Mesodermal cell (in vitro differentiated cells): ENCODE measurements at regions not wholly inside any gene's neighbourhood (a gene's known extent, or its start where the extent isn't known, plus 50 kb on each side); places are given as distances from the start of the nearest gene placed in this dataset.
A peak's percentile ranks its signal among the peaks of the same experiment; 100 is the strongest.
"Not testable (repeated sequence)": the region's sequence is repeated elsewhere in the genome, so short reads cannot be mapped to it uniquely, and the experiment has no call there.

Experiments
- H3K27ac ChIP-seq: 2 replicates; pipeline ENCODE4 v1.7.0; 2013; ENCODE audit warnings: mild to moderate bottlenecking, low read depth, low read length, moderate library complexity; ENCODE audit not compliant: severe bottlenecking
- H3K36me3 ChIP-seq: 2 replicates; pipeline ENCODE4 v1.7.1; 2013; ENCODE audit warnings: mild to moderate bottlenecking, low read length, moderate library complexity; ENCODE audit not compliant: control insufficient read depth, insufficient read depth
- H3K4me1 ChIP-seq: one replicate; pipeline ENCODE4 v1.7.1; 2013; ENCODE audit warnings: mild to moderate bottlenecking, low read length; ENCODE audit not compliant: insufficient read depth, control insufficient read depth, poor library complexity, severe bottlenecking
- H3K4me3 ChIP-seq: 2 replicates; pipeline ENCODE4 v1.7.0; 2013; ENCODE audit warnings: low read length, control low read depth, mild to moderate bottlenecking; ENCODE audit not compliant: insufficient read depth, poor library complexity, severe bottlenecking; ENCODE audit errors: extremely low read depth
- H3K9me3 ChIP-seq: 2 replicates; pipeline ENCODE4 v1.7.1; 2013; ENCODE audit warnings: mild to moderate bottlenecking, low read length, moderate library complexity; ENCODE audit not compliant: control insufficient read depth
- WGBS, 2 experiments: methylation state at CpG; one replicate each; pipeline ENCODE4 v1.1.5; 2013; ENCODE audit warnings: missing lambda C conversion rate in 2 of 2; ENCODE audit not compliant: insufficient coverage in 2 of 2; 5-methylcytosine and 5-hydroxymethylcytosine counted together

GRCh38 chr10:36462194-36462593, 663.2 kb upstream of the ANKRD30A start:
- Histone ChIP-seq H3K4me1 (no peaks in the 10 kb centered on the region), H3K9me3 (peaks cover 6% of the 10 kb centered on the region), H3K36me3 (no peaks in the 10 kb centered on the region), H3K4me3 (no peak overlapping the region), H3K27ac (no peak overlapping the region)
- no CpG with 5 or more reads among the region's 1 CpG for WGBS, 2 experiments

- H3K27ac ChIP-seq, H3K4me1 ChIP-seq, H3K9me3 ChIP-seq, H3K36me3 ChIP-seq, H3K4me3 ChIP-seq: not testable (repeated sequence)
These were observed 667.0 kb upstream of the ANKRD30A start for GRCh38 chr10:36458437-36458836.

GRCh38 chr10:36457751-36458150, 667.6 kb upstream of the ANKRD30A start:
- H3K27ac ChIP-seq: no peak overlapping the region
- H3K4me1 ChIP-seq: no peaks in the 10 kb centered on the region
- H3K9me3 ChIP-seq: peaks cover 6% of the 10 kb centered on the region
- no peaks in the 10 kb centered on the region for H3K36me3 ChIP-seq
- no peak overlapping the region for H3K4me3 ChIP-seq
- 100% methylated on average over 1 of the region's 1 CpG; no CpG with 5 or more reads in 1 of the 2 experiments for WGBS, 2 experiments

- WGBS, 2 experiments: no CpG with 5 or more reads among the region's 3 CpGs
- H3K4me1 ChIP-seq: peaks cover 5% of the 10 kb centered on the region
- peaks cover 10% of the 10 kb centered on the region for H3K9me3 ChIP-seq
- H3K4me3 ChIP-seq: no peak overlapping the region
- no peak overlapping the region for H3K27ac ChIP-seq
- no peaks in the 10 kb centered on the region for H3K36me3 ChIP-seq
These were observed 669.8 kb upstream of the ANKRD30A start for GRCh38 chr10:36455526-36456133.

GRCh38 chr10:36452851-36453250, 672.5 kb upstream of the ANKRD30A start:
- Histone ChIP-seq H3K27ac (no peak overlapping the region), H3K4me3 (no peak overlapping the region), H3K9me3 (peaks cover 4% of the 10 kb centered on the region), H3K4me1 (peaks cover 20% of the 10 kb centered on the region), H3K36me3 (no peaks in the 10 kb centered on the region)
- WGBS, 2 experiments: 94 to 95% methylated on average over 3 to 4 of the region's 4 CpGs

- H3K4me3 ChIP-seq: no peak overlapping the region
- peaks cover 4% of the 10 kb centered on the region for H3K9me3 ChIP-seq
- H3K4me1 ChIP-seq: peaks cover 20% of the 10 kb centered on the region
- no peaks in the 10 kb centered on the region for H3K36me3 ChIP-seq
- WGBS, 2 experiments: 90% methylated on average over 2 of the region's 8 CpGs; no CpG with 5 or more reads in 1 of the 2 experiments
- no peak overlapping the region for H3K27ac ChIP-seq
These were observed 673.9 kb upstream of the ANKRD30A start for GRCh38 chr10:36451391-36451970.

GRCh38 chr10:36450380-36450779, 675.0 kb upstream of the ANKRD30A start:
- 70 to 71% methylated on average over 5 of the region's 8 CpGs for WGBS, 2 experiments
- H3K27ac ChIP-seq: peak overlapping the region; percentile 86
- H3K4me3 ChIP-seq: no peak overlapping the region
- H3K9me3 ChIP-seq: peaks cover 4% of the 10 kb centered on the region
- peaks cover 20% of the 10 kb centered on the region for H3K4me1 ChIP-seq
- no peaks in the 10 kb centered on the region for H3K36me3 ChIP-seq

GRCh38 chr10:36448760-36449691, 676.4 kb upstream of the ANKRD30A start:
- H3K4me3 ChIP-seq: no peak overlapping the region
- H3K4me1 ChIP-seq: peaks cover 25% of the 10 kb centered on the region
- H3K27ac ChIP-seq: peak overlapping the region; percentile 86
- H3K9me3 ChIP-seq: peaks cover 4% of the 10 kb centered on the region
- WGBS, 2 experiments: 0% methylated on average over 2 of the region's 11 CpGs
- no peaks in the 10 kb centered on the region for H3K36me3 ChIP-seq

GRCh38 chr10:36446881-36447280, 678.5 kb upstream of the ANKRD30A start:
- 97% methylated on average over 5 of the region's 8 CpGs; no CpG with 5 or more reads in 1 of the 2 experiments for WGBS, 2 experiments
- Histone ChIP-seq H3K9me3 (peaks cover 3% of the 10 kb centered on the region), H3K4me1 (peaks cover 30% of the 10 kb centered on the region), H3K27ac (no peak overlapping the region), H3K4me3 (no peak overlapping the region), H3K36me3 (no peaks in the 10 kb centered on the region)

- Histone ChIP-seq H3K4me3 (no peak overlapping the region), H3K36me3 (no peaks in the 10 kb centered on the region), H3K4me1 (peaks cover 17% of the 10 kb centered on the region), H3K9me3 (no peaks in the 10 kb centered on the region), H3K27ac (no peak overlapping the region)
These were observed 682.2 kb upstream of the ANKRD30A start for GRCh38 chr10:36443233-36443632.

- Histone ChIP-seq H3K4me1 (peaks cover 17% of the 10 kb centered on the region), H3K4me3 (no peak overlapping the region), H3K9me3 (no peaks in the 10 kb centered on the region), H3K36me3 (no peaks in the 10 kb centered on the region), H3K27ac (peak overlapping the region; percentile 88)
- WGBS, 2 experiments: 33 to 41% methylated on average over 4 of the region's 7 CpGs
These were observed 683.8 kb upstream of the ANKRD30A start for GRCh38 chr10:36441557-36441956.
